ENCODE measurements at regions not wholly inside any gene's neighbourhood (a gene's known extent, or its start where the extent isn't known, plus 50 kb on each side); places are given as distances from the start of the nearest gene placed in this dataset.

DNA sequence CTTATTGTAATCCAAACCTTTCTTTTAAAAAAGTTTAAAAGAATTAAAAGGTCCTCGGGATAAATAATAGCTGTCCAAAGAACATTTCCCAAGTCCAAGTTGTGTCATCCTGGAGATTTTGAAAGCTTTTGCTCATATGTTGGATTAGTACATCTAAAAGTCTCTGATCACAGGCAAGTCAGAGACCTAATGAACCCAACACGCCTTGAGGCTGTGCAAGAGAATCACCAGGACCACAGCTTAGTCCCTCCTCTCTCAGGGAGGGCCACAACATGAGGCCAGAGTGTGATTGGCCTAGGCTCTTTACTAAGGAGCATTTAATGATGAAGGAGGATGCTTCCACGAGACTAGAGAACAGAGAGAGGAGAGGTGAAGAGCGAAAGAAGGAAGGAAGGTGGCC lies 98.7 kb upstream of the OR5AK2 start:
- TF ChIP-seq, protein P1, sequence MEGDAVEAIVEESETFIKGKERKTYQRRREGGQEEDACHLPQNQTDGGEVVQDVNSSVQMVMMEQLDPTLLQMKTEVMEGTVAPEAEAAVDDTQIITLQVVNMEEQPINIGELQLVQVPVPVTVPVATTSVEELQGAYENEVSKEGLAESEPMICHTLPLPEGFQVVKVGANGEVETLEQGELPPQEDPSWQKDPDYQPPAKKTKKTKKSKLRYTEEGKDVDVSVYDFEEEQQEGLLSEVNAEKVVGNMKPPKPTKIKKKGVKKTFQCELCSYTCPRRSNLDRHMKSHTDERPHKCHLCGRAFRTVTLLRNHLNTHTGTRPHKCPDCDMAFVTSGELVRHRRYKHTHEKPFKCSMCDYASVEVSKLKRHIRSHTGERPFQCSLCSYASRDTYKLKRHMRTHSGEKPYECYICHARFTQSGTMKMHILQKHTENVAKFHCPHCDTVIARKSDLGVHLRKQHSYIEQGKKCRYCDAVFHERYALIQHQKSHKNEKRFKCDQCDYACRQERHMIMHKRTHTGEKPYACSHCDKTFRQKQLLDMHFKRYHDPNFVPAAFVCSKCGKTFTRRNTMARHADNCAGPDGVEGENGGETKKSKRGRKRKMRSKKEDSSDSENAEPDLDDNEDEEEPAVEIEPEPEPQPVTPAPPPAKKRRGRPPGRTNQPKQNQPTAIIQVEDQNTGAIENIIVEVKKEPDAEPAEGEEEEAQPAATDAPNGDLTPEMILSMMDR (IDR thresholded peaks at IDR 0.05) = no peak
- Histone ChIP-seq H3K4me1 (peaks cover 0 to 5% (median 0%) of the 10 kb centered on the region in 9 donors), H3K36me3 (no peaks in the 10 kb centered on the region), H3K27ac (no peak overlapping the region), H3K4me3 (no peak overlapping the region), H3K9me3 (no peaks in the 10 kb centered on the region), H3K27me3 (peaks cover 0 to 11% (median 0%) of the 10 kb centered on the region in 7 donors)
- ATAC-seq = no peak
- intact Hi-C loops (cut with DNase I) = no loop called here
- WGBS, 2 donors = 82 to 83% methylated on average over 4 of the region's 4 CpGs
- no peak for DNase-seq

DNA sequence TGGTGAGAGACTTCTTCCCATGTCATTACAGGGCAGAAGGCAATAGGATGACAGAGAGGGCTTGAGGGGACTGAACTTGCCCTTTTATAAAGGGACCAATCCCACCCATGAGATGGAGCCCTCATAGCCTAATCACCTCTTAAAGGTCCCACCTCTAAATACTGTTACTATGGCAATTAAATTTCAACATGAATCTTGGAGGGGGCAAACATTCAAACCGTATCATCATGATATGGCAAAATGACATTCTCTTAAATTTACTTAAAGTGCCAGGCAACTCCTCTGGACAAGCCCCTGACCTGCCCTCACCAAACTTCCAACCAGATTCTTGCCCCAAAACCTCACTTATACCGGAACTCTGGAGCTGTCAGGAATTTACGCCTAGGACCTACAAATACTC lies 100.8 kb upstream of the OR5AK2 start:
- no peaks in the 10 kb centered on the region for H3K36me3 ChIP-seq
- no peak overlapping the region for H3K4me3 ChIP-seq
- DNase-seq (no peak), ATAC-seq (no peak)
- H3K4me1 ChIP-seq = peaks cover 0 to 9% (median 0%) of the 10 kb centered on the region in 9 donors
- WGBS, 2 donors = 86 to 92% methylated on average over 3 of the region's 3 CpGs
- TF ChIP-seq, protein P1 (IDR thresholded peaks at IDR 0.05) = no peak
- intact Hi-C loops (cut with DNase I) = no loop called here
- H3K27me3 ChIP-seq = peaks cover 0 to 9% (median 0%) of the 10 kb centered on the region in 7 donors
- H3K27ac ChIP-seq = no peak overlapping the region
- no peaks in the 10 kb centered on the region for H3K9me3 ChIP-seq

DNA sequence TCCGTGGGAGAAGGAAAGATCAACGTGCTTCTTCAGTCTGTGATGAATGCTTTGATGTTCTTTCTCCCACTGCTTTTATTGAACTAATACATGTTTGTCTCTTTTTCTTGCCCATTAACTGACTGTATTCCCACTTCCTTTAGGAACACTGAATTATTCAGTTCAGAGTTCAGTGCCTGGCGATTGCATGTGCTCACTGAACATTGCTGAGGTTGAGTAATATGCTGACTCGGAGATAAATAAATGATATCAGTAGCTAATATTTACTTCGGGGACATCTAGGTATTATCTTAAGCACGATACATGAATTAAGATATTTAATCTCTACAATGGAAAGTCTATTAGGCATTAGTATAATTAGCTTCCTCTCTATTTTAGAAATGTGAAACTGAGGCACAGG lies 102.3 kb upstream of the OR5AK2 start:
- TF ChIP-seq, protein P1 (IDR thresholded peaks at IDR 0.05) = no peak
- WGBS, 2 donors = 74 to 81% methylated on average over 6 of the region's 6 CpGs

DNA sequence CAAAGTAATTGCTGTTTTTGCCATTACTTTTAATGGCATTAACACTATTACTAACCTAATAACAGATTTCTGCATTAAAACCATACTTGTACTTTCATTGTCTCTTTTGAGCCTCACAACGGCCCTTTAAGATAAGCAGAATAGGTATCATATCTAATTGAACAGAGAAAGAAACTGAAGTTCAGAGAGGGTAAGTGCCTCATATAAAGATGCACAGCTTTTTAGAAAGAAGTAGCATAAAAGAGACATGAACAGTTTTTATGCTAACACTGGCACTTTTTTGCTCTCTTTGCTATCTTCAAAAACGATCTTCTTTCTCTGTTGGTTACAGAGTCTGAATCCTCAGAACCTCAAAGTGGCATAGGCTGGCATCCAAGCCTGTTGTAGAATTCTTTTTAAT lies 102.9 kb upstream of the OR5AK2 start:
- H3K27me3 ChIP-seq = no peaks in the 10 kb centered on the region
- H3K4me3 ChIP-seq = no peak overlapping the region
- no peak overlapping the region for H3K27ac ChIP-seq
- H3K9me3 ChIP-seq = no peaks in the 10 kb centered on the region
- 64 to 70% methylated on average over 2 of the region's 2 CpGs for WGBS, 2 donors
- no peaks in the 10 kb centered on the region for H3K36me3 ChIP-seq
- TF ChIP-seq, protein P1 (IDR thresholded peaks at IDR 0.05) = no peak
- peaks cover 0 to 9% (median 0%) of the 10 kb centered on the region in 9 donors for H3K4me1 ChIP-seq
- ATAC-seq (no peak), DNase-seq (no peak)
- intact Hi-C loops (cut with DNase I) = no loop called here

More for the DNA sequence above, 102.3 kb upstream of the OR5AK2 start:
- DNase-seq (no peak), ATAC-seq (no peak)
- intact Hi-C loops (cut with DNase I) = no loop called here
- H3K4me1 ChIP-seq = peaks cover 0 to 9% (median 0%) of the 10 kb centered on the region in 9 donors
- no peak overlapping the region for H3K4me3 ChIP-seq
- H3K27ac ChIP-seq = no peak overlapping the region
- no peaks in the 10 kb centered on the region for H3K36me3 ChIP-seq
- H3K27me3 ChIP-seq = no peaks in the 10 kb centered on the region
- H3K9me3 ChIP-seq = no peaks in the 10 kb centered on the region

Data from heart right ventricle (tissue), 16 donors.